ENCODE measurements at regions not wholly inside any gene's neighbourhood (a gene's known extent, or its start where the extent isn't known, plus 50 kb on each side); places are given as distances from the start of the nearest gene placed in this dataset.
A peak's percentile ranks its signal among the peaks of the same experiment; 100 is the strongest.

- Histone ChIP-seq H2BK5ac (ENCODE audit: low read depth, low read length, poor library complexity, severe bottlenecking) (peak overlapping the region; percentile 81), H3K4ac (ENCODE audit: low read depth in 1 of 2, low read length in 2 of 2) (peak overlapping the region in 1 of 2 experiments; percentile 33), H2AK5ac (ENCODE audit: low read length, severe bottlenecking) (peak overlapping the region; percentile 46), H2BK120ac (ENCODE audit: low read depth, low read length) (no peak overlapping the region), H2AFZ (ENCODE audit: low read depth, low read length) (peak overlapping the region; percentile 76), H3K9me3 (ENCODE audit: control insufficient read depth, low read length) (peaks cover 6% of the 10 kb centered on the region), H3K14ac (ENCODE audit: low read length in 2 of 2) (no peak overlapping the region), H3K4me1 (ENCODE audit: control insufficient read depth, insufficient read depth, low read depth, low read length) (peaks cover 9% of the 10 kb centered on the region), H3K79me1 (replicated peaks; ENCODE audit: low read length, poor library complexity, severe bottlenecking) (no peaks in the 10 kb centered on the region), H3K18ac (ENCODE audit: low read depth in 1 of 2, low read length in 2 of 2) (peak overlapping the region in 1 of 2 experiments; percentile 74), H2BK12ac (ENCODE audit: low read length in 2 of 2) (peak overlapping the region; percentile 6 to 87), H2BK15ac (ENCODE audit: low read depth, poor library complexity, severe bottlenecking) (no peak overlapping the region), H3K4me2 (ENCODE audit: low read length, poor library complexity, severe bottlenecking) (no peak overlapping the region), H3K27me3 (ENCODE audit: control insufficient read depth in 1 of 2, insufficient read depth in 1 of 2, low read length in 2 of 2) (peaks cover 0 to 18% of the 10 kb centered on the region in 2 experiments), H3K4me3 (ENCODE audit: insufficient read depth in 1 of 2, low read depth in 1 of 2, low read length in 2 of 2) (peak overlapping the region in 1 of 2 experiments; percentile 24), H3K36me3 (ENCODE audit: control insufficient read depth in 1 of 2, insufficient read depth in 2 of 2, low read depth in 1 of 2, low read length in 2 of 2) (no peaks in the 10 kb centered on the region), H3K23ac (ENCODE audit: low read length in 2 of 2) (no peak overlapping the region), H3K9ac (ENCODE audit: low read length) (peak overlapping the region; percentile 51), H4K8ac (ENCODE audit: low read length) (no peak overlapping the region), H4K91ac (ENCODE audit: low read length) (no peak overlapping the region), H3K27ac (ENCODE audit: low read length, poor library complexity, severe bottlenecking) (peak overlapping the region; percentile 96)
- WGBS, result 20% methylated on average over 4 of the region's 5 CpGs
- DNase-seq, result peak; percentile 59
These were observed 53.1 kb upstream of the CYSLTR2 start for GRCh38 chr13:48600374-48601364.

GRCh38 chr13:48602296-48603016, 51.3 kb upstream of the CYSLTR2 start:
- Histone ChIP-seq H3K9me3 (ENCODE audit: control insufficient read depth, low read length) (peaks cover 20% of the 10 kb centered on the region), H3K4ac (ENCODE audit: low read depth in 1 of 2, low read length in 2 of 2) (no peak overlapping the region), H3K27me3 (ENCODE audit: control insufficient read depth in 1 of 2, insufficient read depth in 1 of 2, low read length in 2 of 2) (peaks cover 0 to 15% of the 10 kb centered on the region in 2 experiments), H3K4me2 (ENCODE audit: low read length, poor library complexity, severe bottlenecking) (no peak overlapping the region), H2BK120ac (ENCODE audit: low read depth, low read length) (no peak overlapping the region), H3K4me1 (ENCODE audit: control insufficient read depth, insufficient read depth, low read depth, low read length) (peaks cover 7% of the 10 kb centered on the region), H2AK5ac (ENCODE audit: low read length, severe bottlenecking) (peak overlapping the region; percentile 93), H2BK5ac (ENCODE audit: low read depth, low read length, poor library complexity, severe bottlenecking) (peak overlapping the region; percentile 69), H3K4me3 (ENCODE audit: insufficient read depth in 1 of 2, low read depth in 1 of 2, low read length in 2 of 2) (no peak overlapping the region), H3K9ac (ENCODE audit: low read length) (no peak overlapping the region), H3K23ac (ENCODE audit: low read length in 2 of 2) (no peak overlapping the region), H2AFZ (ENCODE audit: low read depth, low read length) (no peak overlapping the region), H2BK12ac (ENCODE audit: low read length in 2 of 2) (no peak overlapping the region), H3K18ac (ENCODE audit: low read depth in 1 of 2, low read length in 2 of 2) (peak overlapping the region in 1 of 2 experiments; percentile 60), H2BK15ac (ENCODE audit: low read depth, poor library complexity, severe bottlenecking) (peak overlapping the region; percentile 77), H3K27ac (ENCODE audit: low read length, poor library complexity, severe bottlenecking) (peak overlapping the region; percentile 60), H3K36me3 (ENCODE audit: control insufficient read depth in 1 of 2, insufficient read depth in 2 of 2, low read depth in 1 of 2, low read length in 2 of 2) (no peaks in the 10 kb centered on the region), H3K79me1 (replicated peaks; ENCODE audit: low read length, poor library complexity, severe bottlenecking) (no peaks in the 10 kb centered on the region), H3K14ac (ENCODE audit: low read length in 2 of 2) (no peak overlapping the region), H4K8ac (ENCODE audit: low read length) (peak overlapping the region; percentile 64), H4K91ac (ENCODE audit: low read length) (peak overlapping the region; percentile 74)
- DNase-seq, result no peak
- WGBS, result 76% methylated on average over 8 of the region's 8 CpGs

- no peak overlapping the region for H3K9ac ChIP-seq (ENCODE audit: low read length)
- H2BK15ac ChIP-seq (ENCODE audit: low read depth, poor library complexity, severe bottlenecking), result no peak overlapping the region
- H2BK5ac ChIP-seq (ENCODE audit: low read depth, low read length, poor library complexity, severe bottlenecking), result no peak overlapping the region
- no peak overlapping the region for H2BK120ac ChIP-seq (ENCODE audit: low read depth, low read length)
- no peak overlapping the region for H4K8ac ChIP-seq (ENCODE audit: low read length)
- no peak overlapping the region for H3K4ac ChIP-seq (ENCODE audit: low read depth in 1 of 2, low read length in 2 of 2)
- H2AK5ac ChIP-seq (ENCODE audit: low read length, severe bottlenecking), result no peak overlapping the region
- peaks cover 7% of the 10 kb centered on the region for H3K4me1 ChIP-seq (ENCODE audit: control insufficient read depth, insufficient read depth, low read depth, low read length)
- no peak overlapping the region for H3K4me3 ChIP-seq (ENCODE audit: insufficient read depth in 1 of 2, low read depth in 1 of 2, low read length in 2 of 2)
- no peaks in the 10 kb centered on the region for H3K79me1 ChIP-seq (replicated peaks; ENCODE audit: low read length, poor library complexity, severe bottlenecking)
- no peaks in the 10 kb centered on the region for H3K36me3 ChIP-seq (ENCODE audit: control insufficient read depth in 1 of 2, insufficient read depth in 2 of 2, low read depth in 1 of 2, low read length in 2 of 2)
- H4K91ac ChIP-seq (ENCODE audit: low read length), result no peak overlapping the region
- no peak overlapping the region for H3K23ac ChIP-seq (ENCODE audit: low read length in 2 of 2)
- WGBS, result 83% methylated on average over 2 of the region's 2 CpGs
- no peak overlapping the region for H3K14ac ChIP-seq (ENCODE audit: low read length in 2 of 2)
- H3K9me3 ChIP-seq (ENCODE audit: control insufficient read depth, low read length), result peaks cover 21% of the 10 kb centered on the region
- H3K4me2 ChIP-seq (ENCODE audit: low read length, poor library complexity, severe bottlenecking), result no peak overlapping the region
- H3K27me3 ChIP-seq (ENCODE audit: control insufficient read depth in 1 of 2, insufficient read depth in 1 of 2, low read length in 2 of 2), result peaks cover 0 to 8% of the 10 kb centered on the region in 2 experiments
- no peak overlapping the region for H3K18ac ChIP-seq (ENCODE audit: low read depth in 1 of 2, low read length in 2 of 2)
- H2AFZ ChIP-seq (ENCODE audit: low read depth, low read length), result no peak overlapping the region
- no peak overlapping the region for H2BK12ac ChIP-seq (ENCODE audit: low read length in 2 of 2)
- DNase-seq, result no peak
- no peak overlapping the region for H3K27ac ChIP-seq (ENCODE audit: low read length, poor library complexity, severe bottlenecking)
These were observed 50.4 kb upstream of the CYSLTR2 start for GRCh38 chr13:48603375-48603774.
